Activated T-cell treated with anti-CD3 and anti-CD28 coated beads, Interleukin-2, amount 50 U/mL, for 72 hours (primary cell): ENCODE measurements at regions not wholly inside any gene's neighbourhood (a gene's known extent, or its start where the extent isn't known, plus 50 kb on each side); places are given as distances from the start of the nearest gene placed in this dataset.

Source experiments
- ATAC-seq, 2 donors: fragments of 150-1000 bp; cut with Tn5 transposase; replicated peaks in 1 of 2; 2 replicates each; pipeline ENCODE4 v1.10.0; 2021; ENCODE audit warnings: moderate library complexity in 2 of 2, mild to moderate bottlenecking in 1 of 2
- DNase-seq, 2 donors: peaks; one replicate each; pipeline ENCODE4 v3.0.0; 2021 to 2022; ENCODE audit warnings: mixed read lengths in 1 of 2
- H3K27ac Mint-ChIP-seq: one replicate; pipeline ENCODE4 v1.8.0; 2022; ENCODE audit warnings: mild to moderate bottlenecking, moderate library complexity, mixed read lengths
- H3K27me3 Mint-ChIP-seq: one replicate; pipeline ENCODE4 v1.8.0; 2022; ENCODE audit warnings: low read depth, mixed read lengths
- H3K36me3 Mint-ChIP-seq, 2 donors: one replicate each; pipeline ENCODE4 v1.8.0; 2022; ENCODE audit warnings: mixed read lengths in 2 of 2, mild to moderate bottlenecking in 1 of 2; ENCODE audit not compliant: insufficient read depth in 2 of 2
- H3K4me1 Mint-ChIP-seq: one replicate; pipeline ENCODE4 v1.8.0; 2022; ENCODE audit warnings: low read depth, mixed read lengths
- H3K4me3 Mint-ChIP-seq, 2 donors: one replicate each; pipeline ENCODE4 v1.8.0; 2022; ENCODE audit warnings: mild to moderate bottlenecking in 2 of 2, mixed read lengths in 2 of 2, moderate library complexity in 2 of 2
- H3K9me3 Mint-ChIP-seq, 2 donors: one replicate each; pipeline ENCODE4 v1.8.0; 2022; ENCODE audit warnings: mixed read lengths in 2 of 2

GRCh38 chr7:25500393-25500921 is 272.2 kb upstream of the NPVF start:
- peaks cover 2 to 3% of the 10 kb centered on the region in 2 donors for H3K9me3 Mint-ChIP-seq
- no peak for ATAC-seq
- no peaks in the 10 kb centered on the region for H3K36me3 Mint-ChIP-seq
- peaks cover 8% of the 10 kb centered on the region for H3K27me3 Mint-ChIP-seq
- H3K4me1 Mint-ChIP-seq = peaks cover 8% of the 10 kb centered on the region
- DNase-seq = no peak
- H3K27ac Mint-ChIP-seq = no peak overlapping the region
- no peak overlapping the region for H3K4me3 Mint-ChIP-seq

GRCh38 chr7:25503306-25503705 is 275.0 kb upstream of the NPVF start:
- Mint-ChIP-seq H3K36me3 (no peaks in the 10 kb centered on the region), H3K27me3 (peaks cover 8% of the 10 kb centered on the region), H3K4me3 (no peak overlapping the region), H3K9me3 (peaks cover 2 to 3% of the 10 kb centered on the region in 2 donors), H3K4me1 (no peaks in the 10 kb centered on the region), H3K27ac (no peak overlapping the region)
- ATAC-seq (no peak), DNase-seq (no peak)

- H3K27ac Mint-ChIP-seq = no peak overlapping the region
- no peak overlapping the region for H3K4me3 Mint-ChIP-seq
- H3K9me3 Mint-ChIP-seq = peaks cover 2 to 6% of the 10 kb centered on the region in 2 donors
- no peak for ATAC-seq
- H3K4me1 Mint-ChIP-seq = peaks cover 10% of the 10 kb centered on the region
- no peak for DNase-seq
- H3K27me3 Mint-ChIP-seq = no peaks in the 10 kb centered on the region
- H3K36me3 Mint-ChIP-seq = no peaks in the 10 kb centered on the region
Measured at GRCh38 chr7:25512061-25512687, 283.9 kb upstream of the NPVF start.

DNA sequence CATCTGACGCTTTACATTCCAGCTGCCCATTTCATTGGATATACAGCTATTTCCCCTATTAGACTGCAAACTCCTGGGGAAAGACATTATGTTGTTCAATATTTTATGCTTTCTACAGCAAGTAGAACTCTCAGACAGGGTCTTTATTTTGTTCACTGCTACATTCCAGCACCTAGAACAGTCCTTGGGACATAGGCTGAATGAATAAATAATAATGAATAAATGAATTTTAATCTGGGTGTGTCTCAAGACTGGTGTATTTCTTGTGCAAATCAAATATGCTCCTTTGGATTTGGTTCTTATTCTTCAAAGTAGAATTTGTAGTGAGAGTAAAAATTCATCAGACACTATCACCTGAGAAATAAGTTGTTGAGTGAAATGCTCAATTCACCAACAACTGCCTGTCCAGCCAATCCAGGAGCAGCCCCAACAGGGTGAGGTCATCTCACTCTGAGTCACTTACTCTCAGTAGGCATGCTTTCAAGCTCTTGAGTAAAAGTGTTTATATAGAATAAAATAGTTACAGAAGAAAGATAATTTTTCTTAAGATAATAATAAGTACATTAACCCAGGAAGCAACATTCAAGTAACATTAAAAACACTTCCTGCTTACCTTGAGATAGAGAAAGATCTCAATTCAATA is 287.5 kb upstream of the NPVF start:
- no peak overlapping the region for H3K27ac Mint-ChIP-seq
- no peaks in the 10 kb centered on the region for H3K9me3 Mint-ChIP-seq
- H3K4me1 Mint-ChIP-seq = peaks cover 24% of the 10 kb centered on the region
- DNase-seq (peak in 1 of 2 donors; percentile 23), ATAC-seq (peak; percentile 58 to 79)
- no peaks in the 10 kb centered on the region for H3K27me3 Mint-ChIP-seq
- no peak overlapping the region for H3K4me3 Mint-ChIP-seq
- no peaks in the 10 kb centered on the region for H3K36me3 Mint-ChIP-seq

DNA sequence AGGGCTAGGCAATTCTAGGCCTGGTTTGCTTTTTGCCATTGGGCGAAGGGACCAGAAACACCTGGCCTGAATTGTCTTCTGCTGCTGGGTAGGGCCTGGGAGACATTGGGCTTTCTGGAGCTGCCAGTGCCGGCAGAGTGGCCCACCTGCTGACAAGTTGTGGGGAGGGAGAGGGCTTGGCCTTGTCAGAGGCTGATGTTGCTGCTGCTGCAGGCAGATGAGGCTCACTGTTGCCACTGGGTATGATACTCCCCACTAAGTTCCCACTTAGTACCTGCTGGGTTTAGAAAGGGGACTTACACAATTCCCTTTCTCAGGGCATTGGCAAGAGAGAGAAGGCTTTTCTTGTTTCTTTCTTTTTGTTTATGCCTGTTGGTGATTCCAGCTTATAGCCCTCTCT is 289.6 kb upstream of the NPVF start:
- no peaks in the 10 kb centered on the region for H3K36me3 Mint-ChIP-seq
- no peak overlapping the region for H3K4me3 Mint-ChIP-seq
- H3K27me3 Mint-ChIP-seq = no peaks in the 10 kb centered on the region
- ATAC-seq = no peak
- H3K9me3 Mint-ChIP-seq = no peaks in the 10 kb centered on the region
- H3K4me1 Mint-ChIP-seq = peaks cover 44% of the 10 kb centered on the region
- no peak overlapping the region for H3K27ac Mint-ChIP-seq
- DNase-seq = no peak

GRCh38 chr7:25520017-25520416 is 291.7 kb upstream of the NPVF start:
- H3K4me3 Mint-ChIP-seq = peak overlapping the region in 1 of 2 donors; percentile 3
- DNase-seq = no peak
- no peaks in the 10 kb centered on the region for H3K9me3 Mint-ChIP-seq
- no peak for ATAC-seq
- no peak overlapping the region for H3K27ac Mint-ChIP-seq
- no peaks in the 10 kb centered on the region for H3K36me3 Mint-ChIP-seq
- peaks cover 43% of the 10 kb centered on the region for H3K4me1 Mint-ChIP-seq
- no peaks in the 10 kb centered on the region for H3K27me3 Mint-ChIP-seq

DNA sequence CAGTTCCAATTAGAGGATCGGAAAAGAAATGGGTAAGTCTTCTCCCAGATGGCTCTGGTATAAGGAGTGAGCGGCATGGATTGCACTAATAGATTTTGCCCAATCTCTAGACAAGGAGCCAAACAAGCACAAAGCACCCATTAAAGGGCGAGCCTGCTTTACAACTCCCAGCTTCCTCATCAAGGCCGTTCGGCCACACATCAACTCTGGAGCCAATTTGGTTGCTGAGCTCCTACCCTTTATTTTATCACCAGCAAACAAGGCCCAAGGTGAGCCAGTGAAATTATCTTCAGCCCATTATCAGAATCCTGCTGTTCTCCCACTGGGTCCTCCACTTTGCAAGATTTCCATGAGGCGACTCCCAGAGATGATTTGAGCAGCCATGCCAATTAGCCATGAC is 292.2 kb upstream of the NPVF start:
- Mint-ChIP-seq H3K4me3 (no peak overlapping the region), H3K36me3 (no peaks in the 10 kb centered on the region), H3K27me3 (no peaks in the 10 kb centered on the region), H3K9me3 (no peaks in the 10 kb centered on the region), H3K4me1 (peaks cover 43% of the 10 kb centered on the region), H3K27ac (no peak overlapping the region)
- DNase-seq (no peak), ATAC-seq (no peak)

DNA sequence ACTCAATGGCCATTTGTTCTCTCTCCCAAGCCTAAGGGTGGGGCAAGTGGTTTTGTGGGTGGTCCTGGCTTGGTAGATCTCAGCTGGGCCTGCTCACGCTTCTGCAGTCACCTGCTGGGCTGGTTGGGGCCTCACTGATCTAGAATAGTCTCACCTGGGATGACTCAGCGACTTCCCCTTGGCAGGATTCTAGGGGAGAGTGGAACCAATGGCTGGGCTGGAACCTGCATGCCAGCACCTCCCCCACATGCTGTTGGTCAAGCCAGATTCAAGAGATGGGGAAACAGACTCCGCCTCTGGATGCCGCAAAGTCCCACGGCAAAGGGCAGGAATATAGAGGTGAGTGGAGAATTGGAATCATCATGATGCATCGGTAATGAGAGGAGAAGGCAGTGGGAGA is 292.9 kb upstream of the NPVF start:
- Mint-ChIP-seq H3K27ac (no peak overlapping the region), H3K36me3 (no peaks in the 10 kb centered on the region), H3K4me1 (peaks cover 42% of the 10 kb centered on the region)

GRCh38 chr7:25522727-25523126 is 294.4 kb upstream of the NPVF start:
- H3K4me1 Mint-ChIP-seq = peaks cover 38% of the 10 kb centered on the region
- H3K27me3 Mint-ChIP-seq = no peaks in the 10 kb centered on the region
- DNase-seq (no peak), ATAC-seq (peak; percentile 27 to 32)
- no peaks in the 10 kb centered on the region for H3K36me3 Mint-ChIP-seq
- H3K27ac Mint-ChIP-seq = no peak overlapping the region
- H3K4me3 Mint-ChIP-seq = no peak overlapping the region
- no peaks in the 10 kb centered on the region for H3K9me3 Mint-ChIP-seq

More for the DNA sequence above, 292.9 kb upstream of the NPVF start:
- no peak overlapping the region for H3K4me3 Mint-ChIP-seq
- no peak for ATAC-seq
- no peaks in the 10 kb centered on the region for H3K9me3 Mint-ChIP-seq
- DNase-seq = no peak
- H3K27me3 Mint-ChIP-seq = no peaks in the 10 kb centered on the region

- Mint-ChIP-seq H3K36me3 (no peaks in the 10 kb centered on the region), H3K27ac (no peak overlapping the region), H3K4me1 (peaks cover 6% of the 10 kb centered on the region), H3K27me3 (no peaks in the 10 kb centered on the region), H3K4me3 (no peak overlapping the region), H3K9me3 (no peaks in the 10 kb centered on the region)
- no peak for DNase-seq
- no peak for ATAC-seq
Measured at GRCh38 chr7:25527665-25528170, 299.4 kb upstream of the NPVF start.

DNA sequence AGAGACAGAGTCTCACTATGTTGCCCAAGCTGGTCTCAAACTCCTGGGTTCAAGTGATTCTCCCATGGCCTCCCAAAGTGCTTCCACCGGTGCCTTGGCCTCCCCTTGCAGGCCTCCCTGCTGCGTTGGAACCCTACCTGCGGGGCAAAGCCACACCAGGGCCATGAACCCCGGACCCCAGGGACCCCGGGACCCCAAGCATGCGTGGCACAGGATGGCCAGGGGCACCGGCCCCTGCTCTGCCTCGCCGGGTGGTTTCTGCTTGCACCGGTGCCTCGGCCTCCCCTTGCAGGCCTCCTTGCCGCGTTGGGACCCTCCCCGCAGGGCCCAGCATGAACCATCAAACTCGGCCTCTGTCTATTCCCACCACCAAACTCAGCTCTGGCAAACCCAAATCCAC is 301.0 kb upstream of the NPVF start:
- ATAC-seq = no peak
- Mint-ChIP-seq H3K4me3 (no peak overlapping the region), H3K27ac (no peak overlapping the region), H3K36me3 (no peaks in the 10 kb centered on the region), H3K9me3 (no peaks in the 10 kb centered on the region), H3K4me1 (no peaks in the 10 kb centered on the region), H3K27me3 (no peaks in the 10 kb centered on the region)
- DNase-seq = no peak

GRCh38 chr7:25536851-25537250 is 308.6 kb upstream of the NPVF start:
- no peaks in the 10 kb centered on the region for H3K9me3 Mint-ChIP-seq
- H3K4me1 Mint-ChIP-seq = no peaks in the 10 kb centered on the region
- DNase-seq (no peak), ATAC-seq (no peak)
- H3K4me3 Mint-ChIP-seq = no peak overlapping the region
- H3K36me3 Mint-ChIP-seq = no peaks in the 10 kb centered on the region
- no peaks in the 10 kb centered on the region for H3K27me3 Mint-ChIP-seq
- H3K27ac Mint-ChIP-seq = no peak overlapping the region

DNA sequence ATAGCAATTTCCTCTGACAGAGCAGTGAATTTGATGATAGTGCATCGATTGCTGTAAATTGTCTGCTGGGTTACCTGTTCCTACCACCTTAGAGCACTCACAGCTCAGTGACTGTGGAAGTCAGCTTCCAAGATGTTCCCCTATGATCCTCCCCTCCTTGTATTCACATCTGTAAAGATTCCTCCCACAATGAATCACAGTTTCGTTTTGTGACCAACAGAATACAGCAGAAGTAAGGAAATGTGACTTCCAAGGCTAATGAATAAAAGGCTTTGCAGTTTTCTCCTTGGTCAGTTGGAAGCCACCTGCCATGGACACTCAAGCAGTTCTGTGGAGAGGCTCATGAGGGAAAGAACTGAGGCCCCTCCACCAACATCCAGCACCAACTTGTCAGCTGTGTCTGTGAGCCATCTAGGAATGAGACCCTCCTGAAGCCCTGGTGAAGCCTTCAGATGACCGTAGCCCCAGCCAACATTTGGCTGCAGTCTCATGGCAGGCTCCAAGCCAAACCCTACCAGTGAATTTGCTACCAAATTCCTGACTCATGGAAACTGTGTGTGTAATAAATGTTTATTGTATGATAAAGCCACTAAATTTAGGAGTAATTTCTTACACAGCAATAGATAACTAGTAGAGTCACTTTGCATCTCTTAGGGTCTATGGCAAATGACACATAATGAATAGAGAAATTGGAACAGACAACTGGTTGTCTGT is 309.5 kb upstream of the NPVF start:
- ATAC-seq (no peak), DNase-seq (no peak)
- H3K4me3 Mint-ChIP-seq = no peak overlapping the region
- no peaks in the 10 kb centered on the region for H3K36me3 Mint-ChIP-seq
- H3K9me3 Mint-ChIP-seq = no peaks in the 10 kb centered on the region
- no peaks in the 10 kb centered on the region for H3K4me1 Mint-ChIP-seq
- no peak overlapping the region for H3K27ac Mint-ChIP-seq
- H3K27me3 Mint-ChIP-seq = no peaks in the 10 kb centered on the region
